ENCODE measurements at regions not wholly inside any gene's neighbourhood (a gene's known extent, or its start where the extent isn't known, plus 50 kb on each side); places are given as distances from the start of the nearest gene placed in this dataset.

DNA sequence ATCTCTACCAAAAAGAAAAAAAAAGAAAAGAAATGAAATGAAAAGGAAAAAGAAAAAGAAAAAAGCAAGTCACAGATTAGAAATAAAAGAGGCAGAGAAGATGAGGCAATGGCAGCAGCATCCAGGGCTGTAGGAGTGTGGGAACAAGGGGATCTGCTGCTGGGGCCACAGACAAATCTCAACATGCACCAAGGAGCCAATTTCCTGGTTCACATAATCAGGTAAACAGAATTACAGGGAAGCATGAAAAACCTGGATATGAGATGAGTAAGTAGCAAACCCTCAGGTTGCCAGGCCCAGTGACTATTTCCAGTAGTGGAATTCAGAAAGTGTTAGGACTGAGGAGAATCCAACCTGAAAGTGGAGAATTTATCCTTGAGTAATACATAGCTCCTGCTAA lies 77.4 kb upstream of the ARHGAP28 start:
- H3K9me3 ChIP-seq (ENCODE audit: control extremely low read depth in 1 of 3, control insufficient read depth in 2 of 3, insufficient read depth in 1 of 3, low read length in 2 of 3): peaks cover 0 to 11% (median 0%) of the 10 kb centered on the region in 3 donors
- no peaks in the 10 kb centered on the region for H3K79me2 ChIP-seq (ENCODE audit: control insufficient read depth, insufficient read depth, low read length)
- no peaks in the 10 kb centered on the region for H3K36me3 ChIP-seq (replicated peaks in 1 of 2; ENCODE audit: control extremely low read depth in 1 of 2, control insufficient read depth in 1 of 2, extremely low read depth in 1 of 2, insufficient read depth in 2 of 2, low read length in 1 of 2)
- no peak overlapping the region for H3K9ac ChIP-seq (ENCODE audit: low read length)
- H3K4me1 ChIP-seq (ENCODE audit: control insufficient read depth in 2 of 2, insufficient read depth in 2 of 2, low read length in 2 of 2): no peaks in the 10 kb centered on the region
- no peak overlapping the region for H3K4me3 Mint-ChIP-seq
- H3K4me1 Mint-ChIP-seq: no peaks in the 10 kb centered on the region
- no peaks in the 10 kb centered on the region for H4K20me1 ChIP-seq (ENCODE audit: control insufficient read depth, insufficient read depth, low read length, poor library complexity, severe bottlenecking)
- H3K27me3 ChIP-seq (replicated peaks in 1 of 4; ENCODE audit: control extremely low read depth in 1 of 4, control insufficient read depth in 3 of 4, insufficient read depth in 4 of 4, low read length in 3 of 4): no peaks in the 10 kb centered on the region
- H3K4me3 ChIP-seq (ENCODE audit: control extremely low read depth in 1 of 5, extremely low read depth in 1 of 5, insufficient read depth in 1 of 5, low read depth in 2 of 5, low read length in 4 of 5): no peak overlapping the region
- no peak overlapping the region for H3K27ac Mint-ChIP-seq
- H3K27ac ChIP-seq (ENCODE audit: low read length in 2 of 2): no peak overlapping the region
- no peak overlapping the region for H2AFZ ChIP-seq (ENCODE audit: insufficient read depth, low read depth, low read length, poor library complexity, severe bottlenecking)
- intact Hi-C loops (cut with micrococcal nuclease): no loop called here
- ATAC-seq (ENCODE audit: low read depth) (no peak), DNase-seq (no peak)
- H3K4me2 ChIP-seq (replicated peaks; ENCODE audit: low read depth, low read length, poor library complexity, severe bottlenecking): no peak overlapping the region
- ChIA-PET POLR2A (no interaction called here), CTCF (no interaction called here)
- no peaks in the 10 kb centered on the region for H3K9me3 Mint-ChIP-seq (ENCODE audit: insufficient read depth)
- H3K27me3 Mint-ChIP-seq: no peaks in the 10 kb centered on the region
- TF ChIP-seq EZH2 (IDR thresholded peaks at IDR 0.05; ENCODE audit: borderline replicate concordance, insufficient read depth, low read depth, low read length, poor library complexity, severe bottlenecking): no peak
- TF ChIP-seq, protein P1, sequence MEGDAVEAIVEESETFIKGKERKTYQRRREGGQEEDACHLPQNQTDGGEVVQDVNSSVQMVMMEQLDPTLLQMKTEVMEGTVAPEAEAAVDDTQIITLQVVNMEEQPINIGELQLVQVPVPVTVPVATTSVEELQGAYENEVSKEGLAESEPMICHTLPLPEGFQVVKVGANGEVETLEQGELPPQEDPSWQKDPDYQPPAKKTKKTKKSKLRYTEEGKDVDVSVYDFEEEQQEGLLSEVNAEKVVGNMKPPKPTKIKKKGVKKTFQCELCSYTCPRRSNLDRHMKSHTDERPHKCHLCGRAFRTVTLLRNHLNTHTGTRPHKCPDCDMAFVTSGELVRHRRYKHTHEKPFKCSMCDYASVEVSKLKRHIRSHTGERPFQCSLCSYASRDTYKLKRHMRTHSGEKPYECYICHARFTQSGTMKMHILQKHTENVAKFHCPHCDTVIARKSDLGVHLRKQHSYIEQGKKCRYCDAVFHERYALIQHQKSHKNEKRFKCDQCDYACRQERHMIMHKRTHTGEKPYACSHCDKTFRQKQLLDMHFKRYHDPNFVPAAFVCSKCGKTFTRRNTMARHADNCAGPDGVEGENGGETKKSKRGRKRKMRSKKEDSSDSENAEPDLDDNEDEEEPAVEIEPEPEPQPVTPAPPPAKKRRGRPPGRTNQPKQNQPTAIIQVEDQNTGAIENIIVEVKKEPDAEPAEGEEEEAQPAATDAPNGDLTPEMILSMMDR (IDR thresholded peaks at IDR 0.05): no peak

DNA sequence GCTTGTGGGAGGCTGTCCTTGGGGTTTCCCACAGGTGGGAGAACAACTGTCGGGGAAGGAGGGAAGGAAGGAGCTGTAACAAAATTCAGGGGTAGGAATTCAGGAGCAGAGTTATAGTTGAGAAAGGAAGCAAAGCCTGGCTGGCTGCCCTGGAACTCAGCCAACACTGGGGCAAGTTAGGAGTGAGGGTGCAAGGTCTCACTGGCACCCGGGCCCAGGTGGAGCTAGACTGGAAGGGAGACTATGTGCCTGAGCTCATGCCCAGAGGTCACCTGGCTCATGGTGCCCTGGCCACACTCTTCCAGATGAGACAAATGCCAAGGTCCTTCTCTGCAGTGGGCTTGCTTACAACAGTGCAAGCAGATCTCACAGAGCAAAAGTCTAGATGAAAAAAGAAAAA lies 75.6 kb upstream of the ARHGAP28 start:
- Histone ChIP-seq H3K36me3 (replicated peaks in 1 of 2; ENCODE audit: control extremely low read depth in 1 of 2, control insufficient read depth in 1 of 2, extremely low read depth in 1 of 2, insufficient read depth in 2 of 2, low read length in 1 of 2) (no peaks in the 10 kb centered on the region), H3K9me3 (ENCODE audit: control extremely low read depth in 1 of 3, control insufficient read depth in 2 of 3, insufficient read depth in 1 of 3, low read length in 2 of 3) (peaks cover 0 to 11% (median 0%) of the 10 kb centered on the region in 3 donors), H3K9ac (ENCODE audit: low read length) (no peak overlapping the region), H3K4me3 (ENCODE audit: control extremely low read depth in 1 of 5, extremely low read depth in 1 of 5, insufficient read depth in 1 of 5, low read depth in 2 of 5, low read length in 4 of 5) (no peak overlapping the region), H3K27me3 (replicated peaks in 1 of 4; ENCODE audit: control extremely low read depth in 1 of 4, control insufficient read depth in 3 of 4, insufficient read depth in 4 of 4, low read length in 3 of 4) (no peaks in the 10 kb centered on the region), H3K79me2 (ENCODE audit: control insufficient read depth, insufficient read depth, low read length) (no peaks in the 10 kb centered on the region), H3K4me1 (ENCODE audit: control insufficient read depth in 2 of 2, insufficient read depth in 2 of 2, low read length in 2 of 2) (no peaks in the 10 kb centered on the region), H2AFZ (ENCODE audit: insufficient read depth, low read depth, low read length, poor library complexity, severe bottlenecking) (no peak overlapping the region), H4K20me1 (ENCODE audit: control insufficient read depth, insufficient read depth, low read length, poor library complexity, severe bottlenecking) (no peaks in the 10 kb centered on the region), H3K4me2 (replicated peaks; ENCODE audit: low read depth, low read length, poor library complexity, severe bottlenecking) (no peak overlapping the region), H3K27ac (ENCODE audit: low read length in 2 of 2) (no peak overlapping the region)
- intact Hi-C loops (cut with micrococcal nuclease): no loop called here
- no peak for TF ChIP-seq EZH2 (IDR thresholded peaks at IDR 0.05; ENCODE audit: borderline replicate concordance, insufficient read depth, low read depth, low read length, poor library complexity, severe bottlenecking)
- TF ChIP-seq, protein P1 (IDR thresholded peaks at IDR 0.05): no peak
- ChIA-PET CTCF (no interaction called here), POLR2A (no interaction called here)
- H3K27ac Mint-ChIP-seq: no peak overlapping the region
- no peak overlapping the region for H3K4me3 Mint-ChIP-seq
- ATAC-seq (ENCODE audit: low read depth) (no peak), DNase-seq (no peak)
- no peaks in the 10 kb centered on the region for H3K9me3 Mint-ChIP-seq (ENCODE audit: insufficient read depth)
- WGBS (ENCODE audit: insufficient coverage): 92% methylated on average over 2 of the region's 2 CpGs
- H3K4me1 Mint-ChIP-seq: no peaks in the 10 kb centered on the region
- no peaks in the 10 kb centered on the region for H3K27me3 Mint-ChIP-seq
